ENCODE measurements at regions not wholly inside any gene's neighbourhood (a gene's known extent, or its start where the extent isn't known, plus 50 kb on each side); places are given as distances from the start of the nearest gene placed in this dataset.

GRCh38 chr7:81234896-81235295 lies 316.0 kb upstream of the SEMA3C start:
- TF ChIP-seq CTCF (IDR thresholded peaks at IDR 0.05) (no peak), POLR2A (IDR thresholded peaks at IDR 0.05; ENCODE audit: low read depth) (no peak), EP300 (IDR thresholded peaks at IDR 0.05) (no peak), POLR2AphosphoS5 (IDR thresholded peaks at IDR 0.05) (no peak)

Data from esophagus muscularis mucosa (tissue), 4 donors.